ENCODE measurements at regions not wholly inside any gene's neighbourhood (a gene's known extent, or its start where the extent isn't known, plus 50 kb on each side); places are given as distances from the start of the nearest gene placed in this dataset.

DNA sequence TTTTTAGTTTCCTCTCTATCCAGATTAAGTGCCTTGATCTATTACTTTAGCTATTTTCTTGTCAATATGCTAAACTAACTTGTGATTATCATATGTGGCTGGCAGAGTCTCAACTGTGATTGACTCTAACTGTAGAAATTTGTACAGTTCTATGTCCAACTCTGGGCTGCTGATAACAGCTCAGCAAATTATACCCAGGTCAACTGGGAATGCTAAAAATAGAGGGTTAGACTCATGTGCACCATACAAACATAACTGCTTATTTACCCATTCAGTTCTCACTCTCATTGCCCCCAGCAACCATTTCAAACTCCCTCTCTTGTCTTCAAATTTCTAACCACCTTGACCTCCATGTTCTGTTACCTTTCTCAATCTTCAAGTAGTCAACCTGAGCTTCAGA, 576.9 kb downstream of the TDRD15 start:
- TF ChIP-seq POLR2A (IDR thresholded peaks at IDR 0.05) (no peak), POLR2AphosphoS5 (IDR thresholded peaks at IDR 0.05) (no peak), EP300 (IDR thresholded peaks at IDR 0.05) (no peak)
- TF ChIP-seq, protein P1, sequence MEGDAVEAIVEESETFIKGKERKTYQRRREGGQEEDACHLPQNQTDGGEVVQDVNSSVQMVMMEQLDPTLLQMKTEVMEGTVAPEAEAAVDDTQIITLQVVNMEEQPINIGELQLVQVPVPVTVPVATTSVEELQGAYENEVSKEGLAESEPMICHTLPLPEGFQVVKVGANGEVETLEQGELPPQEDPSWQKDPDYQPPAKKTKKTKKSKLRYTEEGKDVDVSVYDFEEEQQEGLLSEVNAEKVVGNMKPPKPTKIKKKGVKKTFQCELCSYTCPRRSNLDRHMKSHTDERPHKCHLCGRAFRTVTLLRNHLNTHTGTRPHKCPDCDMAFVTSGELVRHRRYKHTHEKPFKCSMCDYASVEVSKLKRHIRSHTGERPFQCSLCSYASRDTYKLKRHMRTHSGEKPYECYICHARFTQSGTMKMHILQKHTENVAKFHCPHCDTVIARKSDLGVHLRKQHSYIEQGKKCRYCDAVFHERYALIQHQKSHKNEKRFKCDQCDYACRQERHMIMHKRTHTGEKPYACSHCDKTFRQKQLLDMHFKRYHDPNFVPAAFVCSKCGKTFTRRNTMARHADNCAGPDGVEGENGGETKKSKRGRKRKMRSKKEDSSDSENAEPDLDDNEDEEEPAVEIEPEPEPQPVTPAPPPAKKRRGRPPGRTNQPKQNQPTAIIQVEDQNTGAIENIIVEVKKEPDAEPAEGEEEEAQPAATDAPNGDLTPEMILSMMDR (IDR thresholded peaks at IDR 0.05) = no peak
- no peak overlapping the region for H3K4me3 ChIP-seq
- H3K27me3 ChIP-seq = no peaks in the 10 kb centered on the region
- no peak for DNase-seq
- no peaks in the 10 kb centered on the region for H3K4me1 ChIP-seq
- intact Hi-C loops (cut with DNase I; ENCODE audit: low total_unique reads) = no loop called here
- no peak overlapping the region for H3K27ac ChIP-seq
- no peaks in the 10 kb centered on the region for H3K36me3 ChIP-seq
- H3K9me3 ChIP-seq = no peaks in the 10 kb centered on the region

DNA sequence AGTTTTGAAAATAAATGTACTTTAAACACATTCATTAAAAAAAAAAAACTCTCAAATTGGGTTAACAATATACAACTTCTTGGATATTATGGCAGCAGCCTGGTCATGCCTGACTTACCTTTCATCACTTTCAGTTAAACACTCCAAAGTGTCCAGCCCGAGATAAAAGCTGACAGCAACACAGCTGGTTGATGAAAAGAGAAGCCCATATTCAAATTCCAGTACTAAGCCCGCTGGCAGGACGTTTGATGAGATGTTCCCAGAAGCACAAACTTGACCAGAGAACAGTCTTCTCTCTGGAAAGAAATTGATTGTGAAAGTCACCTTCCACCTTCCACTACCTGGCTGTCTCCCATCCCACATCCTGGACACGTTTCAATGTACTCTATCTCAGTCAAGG, 586.3 kb downstream of the TDRD15 start:
- Histone ChIP-seq H3K9me3 (no peaks in the 10 kb centered on the region), H3K36me3 (no peaks in the 10 kb centered on the region), H3K27me3 (no peaks in the 10 kb centered on the region), H3K4me3 (no peak overlapping the region), H3K4me1 (no peaks in the 10 kb centered on the region), H3K27ac (no peak overlapping the region)
- TF ChIP-seq POLR2AphosphoS5 (IDR thresholded peaks at IDR 0.05) = no peak
- no peak for TF ChIP-seq POLR2A (IDR thresholded peaks at IDR 0.05)
- TF ChIP-seq, protein P1 (IDR thresholded peaks at IDR 0.05) = no peak
- no peak for TF ChIP-seq EP300 (IDR thresholded peaks at IDR 0.05)
- intact Hi-C loops (cut with DNase I; ENCODE audit: low total_unique reads) = no loop called here
- 49 to 65% (median 60%) methylated on average over 4 of the region's 4 CpGs for WGBS, 5 donors
- DNase-seq = no peak

DNA sequence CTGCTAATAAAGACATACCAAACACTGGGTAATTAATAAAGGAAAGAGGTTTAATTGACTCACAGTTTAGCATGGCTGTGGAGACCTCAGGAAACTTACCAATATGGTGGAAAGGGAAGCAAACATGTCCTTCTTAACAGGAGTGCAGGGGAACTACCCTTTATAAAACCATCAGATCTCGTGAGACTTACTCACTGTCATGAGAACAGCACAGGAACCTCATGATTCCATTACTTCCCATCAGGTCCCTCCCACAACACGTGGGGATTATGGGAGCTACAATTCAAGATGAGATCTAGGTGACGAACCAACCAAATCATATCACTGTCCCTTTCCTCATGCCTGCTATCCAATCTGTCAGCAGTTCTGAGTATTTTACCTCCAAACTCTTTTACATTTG, 586.7 kb downstream of the TDRD15 start:
- Histone ChIP-seq H3K27me3 (no peaks in the 10 kb centered on the region), H3K36me3 (no peaks in the 10 kb centered on the region), H3K4me1 (no peaks in the 10 kb centered on the region), H3K4me3 (no peak overlapping the region), H3K9me3 (no peaks in the 10 kb centered on the region), H3K27ac (no peak overlapping the region)
- WGBS, 5 donors = 62 to 70% (median 68%) methylated on average over 3 of the region's 3 CpGs
- intact Hi-C loops (cut with DNase I; ENCODE audit: low total_unique reads) = no loop called here
- TF ChIP-seq POLR2A (IDR thresholded peaks at IDR 0.05) = no peak
- no peak for DNase-seq

DNA sequence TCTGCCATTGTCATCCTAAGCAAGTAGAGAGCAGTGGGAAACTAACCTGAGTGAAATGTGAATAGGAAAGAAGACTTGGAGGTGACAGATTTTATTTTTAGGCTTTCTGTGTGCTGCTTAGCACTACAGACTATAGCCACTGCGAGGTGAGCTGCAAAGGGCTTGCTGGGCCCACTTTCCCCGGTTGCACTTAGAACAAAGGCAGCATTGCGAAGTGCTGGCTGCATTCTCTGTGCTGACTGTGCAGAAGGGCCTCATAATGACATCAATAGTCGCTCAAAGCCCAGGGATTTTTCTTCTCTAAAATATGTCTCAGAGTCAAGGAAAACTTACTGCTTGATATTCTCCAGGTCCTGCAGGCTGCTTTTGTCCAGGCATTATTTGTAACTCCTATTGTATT, 592.1 kb downstream of the TDRD15 start:
- no peaks in the 10 kb centered on the region for H3K4me1 ChIP-seq
- no peak overlapping the region for H3K4me3 ChIP-seq
- intact Hi-C loops (cut with DNase I; ENCODE audit: low total_unique reads) = no loop called here
- peak in 1 of 2 donors; percentile 63 for DNase-seq
- no peaks in the 10 kb centered on the region for H3K36me3 ChIP-seq
- no peaks in the 10 kb centered on the region for H3K9me3 ChIP-seq
- no peaks in the 10 kb centered on the region for H3K27me3 ChIP-seq
- 55 to 67% (median 59%) methylated on average over 4 of the region's 4 CpGs for WGBS, 5 donors
- TF ChIP-seq EP300 (IDR thresholded peaks at IDR 0.05) (no peak), POLR2A (IDR thresholded peaks at IDR 0.05) (no peak), POLR2AphosphoS5 (IDR thresholded peaks at IDR 0.05) (no peak)
- TF ChIP-seq, protein P1 (IDR thresholded peaks at IDR 0.05) = no peak
- no peak overlapping the region for H3K27ac ChIP-seq

DNA sequence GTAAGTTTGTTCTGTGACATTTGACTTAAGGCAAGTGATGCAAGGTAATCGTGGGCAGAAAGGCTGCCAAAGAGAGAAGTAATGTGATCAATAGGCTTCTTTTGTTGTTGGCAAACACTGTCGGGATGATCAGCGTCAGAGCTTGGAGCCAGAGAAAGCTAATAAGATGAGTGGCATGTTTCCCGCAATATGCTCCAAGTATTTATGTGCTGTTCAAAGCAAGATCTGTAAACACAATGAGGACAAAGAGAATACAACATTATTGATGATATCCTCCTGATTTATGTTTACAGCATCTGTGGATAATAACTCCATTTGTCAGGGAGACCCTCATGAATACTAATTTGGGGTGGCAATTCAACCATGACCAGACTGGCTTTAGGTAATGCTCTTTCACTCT, 603.3 kb downstream of the TDRD15 start:
- Histone ChIP-seq H3K9me3 (no peaks in the 10 kb centered on the region), H3K27me3 (no peaks in the 10 kb centered on the region), H3K27ac (no peak overlapping the region), H3K36me3 (no peaks in the 10 kb centered on the region), H3K4me1 (no peaks in the 10 kb centered on the region), H3K4me3 (no peak overlapping the region)
- peak in 1 of 2 donors; percentile 20 for DNase-seq
- intact Hi-C loops (cut with DNase I; ENCODE audit: low total_unique reads) = no loop called here
- no peak for TF ChIP-seq EP300 (IDR thresholded peaks at IDR 0.05)
- TF ChIP-seq, protein P1 (IDR thresholded peaks at IDR 0.05) = no peak
- no peak for TF ChIP-seq POLR2A (IDR thresholded peaks at IDR 0.05)
- TF ChIP-seq POLR2AphosphoS5 (IDR thresholded peaks at IDR 0.05) = no peak
- 29 to 44% (median 41%) methylated on average over 4 of the region's 4 CpGs for WGBS, 5 donors
